Suprapubic skin (tissue), 4 donors: ENCODE measurements at regions not wholly inside any gene's neighbourhood (a gene's known extent, or its start where the extent isn't known, plus 50 kb on each side); places are given as distances from the start of the nearest gene placed in this dataset.
A peak's percentile ranks its signal among the peaks of the same experiment; 100 is the strongest.

Experiments
- DNase-seq, 2 donors: peaks; one replicate each; pipeline ENCODE4 v3.0.0-alpha.2; 2019; ENCODE audit warnings: low spot score in 2 of 2
- H3K27ac ChIP-seq: fragments of 200-600 bp; sonication (generic); one replicate; pipeline ENCODE4 v1.5.1; 2019
- H3K27me3 ChIP-seq: fragments of 200-600 bp; sonication (generic); one replicate; pipeline ENCODE4 v1.5.1; 2019
- H3K36me3 ChIP-seq: fragments of 200-600 bp; sonication (generic); one replicate; pipeline ENCODE4 v1.5.1; 2019
- H3K4me1 ChIP-seq: fragments of 200-600 bp; sonication (generic); one replicate; pipeline ENCODE4 v1.5.1; 2019
- H3K4me3 ChIP-seq: fragments of 200-600 bp; sonication (generic); one replicate; pipeline ENCODE4 v1.5.1; 2019; ENCODE audit warnings: mild to moderate bottlenecking
- H3K9me3 ChIP-seq: fragments of 200-600 bp; sonication (generic); one replicate; pipeline ENCODE4 v1.5.1; 2019
- EP300 ChIP-seq: sonication (generic); formaldehyde crosslinking; IDR thresholded peaks from one replicate; pipeline ENCODE4 v1.6.1; 2017; ENCODE audit warnings: antibody characterized with exemption
- POLR2A ChIP-seq, 2 donors: fragments of 450-650 bp; IDR thresholded peaks; one replicate each; pipeline ENCODE4 v1.6.1; 2017; ENCODE audit warnings: antibody characterized with exemption in 2 of 2, mild to moderate bottlenecking in 2 of 2, moderate library complexity in 2 of 2
- POLR2AphosphoS5 ChIP-seq, 3 donors: sonication (generic); formaldehyde crosslinking; IDR thresholded peaks; one replicate each; pipeline ENCODE4 v1.6.1; 2017; ENCODE audit warnings: antibody characterized with exemption in 3 of 3
- WGBS: methylation state at CpG from one replicate; pipeline ENCODE4 v1.1.5; 2018; 5-methylcytosine and 5-hydroxymethylcytosine counted together
- TF ChIP-seq, protein P1 (sequence below), 2 donors: fragments of 200-600 bp in 1 of 2; fragments of 450-650 bp in 1 of 2; sonication (generic) in 1 of 2; IDR thresholded peaks; one replicate each; pipeline ENCODE4 v1.5.1; 2016 to 2019; ENCODE audit warnings: antibody characterized with exemption in 2 of 2, mild to moderate bottlenecking in 1 of 2, moderate library complexity in 1 of 2

DNA sequence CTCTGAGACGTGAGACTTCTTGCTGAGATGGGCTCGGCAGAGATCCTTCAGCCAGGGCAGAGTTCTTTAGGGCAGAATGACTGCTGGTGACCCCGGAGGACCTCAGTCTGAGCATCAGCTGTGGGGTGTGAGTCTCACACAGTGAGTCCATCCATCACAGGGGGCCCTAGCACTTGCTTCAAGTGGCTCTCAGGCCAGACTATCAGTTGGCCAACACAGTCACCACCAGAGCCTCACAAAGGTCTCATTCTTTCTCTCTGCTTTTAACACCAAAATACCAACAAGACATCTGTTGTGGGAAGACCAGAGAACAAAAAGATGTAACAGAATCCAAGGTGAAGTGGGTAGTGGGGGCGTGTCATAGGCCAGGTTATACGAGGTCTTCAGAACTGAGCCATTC is 345.6 kb upstream of the NRP1 start:
- Histone ChIP-seq H3K27ac (no peak overlapping the region), H3K4me3 (no peak overlapping the region), H3K4me1 (no peaks in the 10 kb centered on the region), H3K9me3 (no peaks in the 10 kb centered on the region), H3K27me3 (no peaks in the 10 kb centered on the region), H3K36me3 (no peaks in the 10 kb centered on the region)
- WGBS: 76% methylated on average over 5 of the region's 5 CpGs
- no peak for TF ChIP-seq POLR2A (IDR thresholded peaks at IDR 0.05)
- TF ChIP-seq, protein P1, sequence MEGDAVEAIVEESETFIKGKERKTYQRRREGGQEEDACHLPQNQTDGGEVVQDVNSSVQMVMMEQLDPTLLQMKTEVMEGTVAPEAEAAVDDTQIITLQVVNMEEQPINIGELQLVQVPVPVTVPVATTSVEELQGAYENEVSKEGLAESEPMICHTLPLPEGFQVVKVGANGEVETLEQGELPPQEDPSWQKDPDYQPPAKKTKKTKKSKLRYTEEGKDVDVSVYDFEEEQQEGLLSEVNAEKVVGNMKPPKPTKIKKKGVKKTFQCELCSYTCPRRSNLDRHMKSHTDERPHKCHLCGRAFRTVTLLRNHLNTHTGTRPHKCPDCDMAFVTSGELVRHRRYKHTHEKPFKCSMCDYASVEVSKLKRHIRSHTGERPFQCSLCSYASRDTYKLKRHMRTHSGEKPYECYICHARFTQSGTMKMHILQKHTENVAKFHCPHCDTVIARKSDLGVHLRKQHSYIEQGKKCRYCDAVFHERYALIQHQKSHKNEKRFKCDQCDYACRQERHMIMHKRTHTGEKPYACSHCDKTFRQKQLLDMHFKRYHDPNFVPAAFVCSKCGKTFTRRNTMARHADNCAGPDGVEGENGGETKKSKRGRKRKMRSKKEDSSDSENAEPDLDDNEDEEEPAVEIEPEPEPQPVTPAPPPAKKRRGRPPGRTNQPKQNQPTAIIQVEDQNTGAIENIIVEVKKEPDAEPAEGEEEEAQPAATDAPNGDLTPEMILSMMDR (IDR thresholded peaks at IDR 0.05): no peak
- no peak for TF ChIP-seq EP300
- TF ChIP-seq POLR2AphosphoS5 (IDR thresholded peaks at IDR 0.05): no peak
- DNase-seq: no peak

DNA sequence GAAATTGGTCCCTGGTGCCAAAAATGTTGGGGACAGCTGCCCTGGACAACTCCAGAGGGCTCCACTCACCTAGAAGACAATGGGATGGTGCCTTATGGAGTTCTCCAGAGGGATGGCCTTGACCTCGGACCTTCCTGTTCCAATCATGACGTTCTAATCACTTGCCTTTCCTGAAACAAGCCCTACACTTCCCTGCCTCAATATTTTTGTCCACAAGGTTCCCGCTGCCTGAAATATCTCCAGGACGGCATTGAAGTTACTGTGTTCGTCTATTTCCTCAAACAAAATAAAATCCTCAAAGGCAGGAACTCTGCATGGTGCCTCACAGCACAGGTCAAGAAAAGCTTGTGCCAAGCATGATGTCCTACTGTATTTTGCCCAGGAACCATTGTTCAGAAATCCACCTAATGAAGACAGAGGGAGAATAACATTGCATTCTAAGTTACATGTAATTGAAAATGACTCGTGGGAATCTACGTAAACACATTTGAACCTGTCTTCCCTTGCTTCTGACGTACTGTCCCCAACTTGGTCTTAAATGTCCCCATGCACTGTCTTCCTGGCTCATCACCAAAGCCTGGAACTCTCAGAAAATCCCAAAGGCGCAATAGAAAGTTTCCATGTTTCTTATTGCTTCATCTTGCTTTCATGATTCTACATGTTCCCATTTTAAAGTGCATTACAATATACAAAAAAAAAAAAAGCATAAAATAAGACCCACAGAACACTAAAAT is 342.3 kb upstream of the NRP1 start:
- no peak overlapping the region for H3K27ac ChIP-seq

DNA sequence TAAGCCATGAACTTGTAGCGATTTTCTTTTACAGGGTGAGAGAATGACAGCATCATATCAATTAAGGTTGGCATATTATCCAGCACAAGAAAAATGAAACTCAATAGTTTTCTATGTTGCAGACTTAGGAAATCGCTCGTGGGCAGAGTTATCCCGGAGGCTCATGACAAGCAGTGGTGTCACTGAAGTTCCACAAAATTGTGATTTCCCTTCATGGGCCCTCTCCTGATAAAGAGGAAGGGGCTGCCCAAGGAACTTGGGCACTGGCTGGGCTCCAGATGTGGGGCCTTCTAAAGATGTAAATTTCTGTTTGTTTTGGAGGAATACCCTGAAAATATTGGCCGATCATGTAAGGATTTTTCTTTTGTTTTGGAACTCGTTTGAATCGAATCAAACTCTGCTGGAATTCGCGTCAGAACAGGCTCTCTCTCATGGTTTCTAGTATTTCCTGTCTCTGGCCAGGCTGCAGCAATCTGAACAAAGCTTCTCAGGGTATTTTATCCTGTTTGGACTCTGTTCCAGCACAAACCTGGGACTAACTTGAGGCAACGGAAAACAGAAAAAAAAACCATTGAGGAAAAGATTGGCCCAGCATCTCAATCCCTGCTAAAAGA is 340.6 kb upstream of the NRP1 start:
- TF ChIP-seq EP300 (no peak), POLR2AphosphoS5 (IDR thresholded peaks at IDR 0.05) (no peak), POLR2A (IDR thresholded peaks at IDR 0.05) (no peak)
- TF ChIP-seq, protein P1 (IDR thresholded peaks at IDR 0.05): no peak
- DNase-seq: no peak
- no peaks in the 10 kb centered on the region for H3K36me3 ChIP-seq
- H3K27me3 ChIP-seq: no peaks in the 10 kb centered on the region
- H3K4me1 ChIP-seq: no peaks in the 10 kb centered on the region
- H3K4me3 ChIP-seq: no peak overlapping the region
- peak overlapping the region; percentile 39 for H3K27ac ChIP-seq
- no peaks in the 10 kb centered on the region for H3K9me3 ChIP-seq
- WGBS: 27% methylated on average over 10 of the region's 10 CpGs

More for the DNA sequence above, 342.3 kb upstream of the NRP1 start:
- DNase-seq: no peak
- 79% methylated on average over 9 of the region's 9 CpGs for WGBS
- TF ChIP-seq EP300 (no peak), POLR2A (IDR thresholded peaks at IDR 0.05) (no peak), POLR2AphosphoS5 (IDR thresholded peaks at IDR 0.05) (no peak)
- TF ChIP-seq, protein P1 (IDR thresholded peaks at IDR 0.05): no peak
- Histone ChIP-seq H3K4me1 (no peaks in the 10 kb centered on the region), H3K27me3 (no peaks in the 10 kb centered on the region), H3K9me3 (no peaks in the 10 kb centered on the region), H3K4me3 (no peak overlapping the region), H3K36me3 (no peaks in the 10 kb centered on the region)

DNA sequence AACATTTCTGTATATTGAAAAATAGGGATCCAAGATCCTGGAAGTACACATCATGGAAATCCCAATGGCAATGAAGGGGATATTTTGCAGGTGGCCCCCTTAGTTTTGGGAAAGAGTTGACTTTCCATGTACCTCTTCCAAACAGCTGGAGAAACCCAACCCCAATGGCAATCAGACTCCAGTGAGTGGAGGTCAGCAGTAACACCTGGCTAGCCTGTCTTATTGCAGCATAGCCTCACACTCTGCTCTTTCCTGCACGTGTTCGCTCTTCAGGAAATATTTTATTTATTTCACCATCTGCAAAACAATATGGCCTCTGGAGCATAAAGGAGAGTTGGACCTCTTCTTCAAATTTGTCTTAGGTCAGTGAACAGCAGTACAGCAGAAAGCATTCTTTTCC is 340.0 kb upstream of the NRP1 start:
- TF ChIP-seq, protein P1 (IDR thresholded peaks at IDR 0.05): no peak
- no peak for TF ChIP-seq POLR2AphosphoS5 (IDR thresholded peaks at IDR 0.05)
- no peak for TF ChIP-seq POLR2A (IDR thresholded peaks at IDR 0.05)
- TF ChIP-seq EP300: no peak
- H3K4me3 ChIP-seq: no peak overlapping the region
- DNase-seq: no peak
- H3K9me3 ChIP-seq: no peaks in the 10 kb centered on the region
- H3K27ac ChIP-seq: no peak overlapping the region
- 83% methylated on average over 2 of the region's 2 CpGs for WGBS
- H3K36me3 ChIP-seq: no peaks in the 10 kb centered on the region
- no peaks in the 10 kb centered on the region for H3K27me3 ChIP-seq
- H3K4me1 ChIP-seq: no peaks in the 10 kb centered on the region

DNA sequence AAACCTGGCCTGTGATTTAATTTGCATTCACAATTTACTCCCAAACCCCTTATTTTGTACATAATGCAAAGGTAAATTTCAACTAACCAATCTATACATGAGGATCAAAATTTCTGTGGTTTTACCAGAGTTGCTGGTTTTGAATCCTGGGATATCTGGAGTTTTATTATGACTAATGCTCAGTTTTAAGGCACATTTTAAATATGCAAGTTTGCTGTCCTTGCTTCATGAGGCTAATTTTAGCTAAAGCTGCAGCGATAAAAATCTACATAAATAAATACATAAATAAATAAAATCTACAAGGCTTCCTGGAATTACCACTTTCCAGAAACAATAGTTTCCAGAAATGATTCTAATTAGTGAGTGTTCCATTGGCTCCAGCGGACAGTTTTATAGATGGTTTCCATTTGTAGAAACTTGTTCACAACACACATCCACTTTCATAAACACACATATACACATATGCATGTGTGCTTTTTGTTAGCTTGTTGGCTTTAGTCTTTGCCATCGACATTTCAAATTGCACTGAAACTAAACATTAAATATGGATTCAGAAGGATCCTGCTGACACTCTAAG is 339.5 kb upstream of the NRP1 start:
- no peaks in the 10 kb centered on the region for H3K9me3 ChIP-seq
- H3K27ac ChIP-seq: no peak overlapping the region
- no peaks in the 10 kb centered on the region for H3K4me1 ChIP-seq
- DNase-seq: no peak
- TF ChIP-seq EP300: no peak
- no peak for TF ChIP-seq POLR2A (IDR thresholded peaks at IDR 0.05)
- TF ChIP-seq, protein P1 (IDR thresholded peaks at IDR 0.05): no peak
- TF ChIP-seq POLR2AphosphoS5 (IDR thresholded peaks at IDR 0.05): no peak
- no peaks in the 10 kb centered on the region for H3K27me3 ChIP-seq
- 48% methylated on average over 3 of the region's 3 CpGs for WGBS
- no peaks in the 10 kb centered on the region for H3K36me3 ChIP-seq
- no peak overlapping the region for H3K4me3 ChIP-seq
